NCI-H146 (cell line): ENCODE measurements at regions not wholly inside any gene's neighbourhood (a gene's known extent, or its start where the extent isn't known, plus 50 kb on each side); places are given as distances from the start of the nearest gene placed in this dataset.

Experiments used
- DNase-seq: peaks from one replicate; lab custom pipeline; 2025; lab: John Stamatoyannopoulos, UW

DNA sequence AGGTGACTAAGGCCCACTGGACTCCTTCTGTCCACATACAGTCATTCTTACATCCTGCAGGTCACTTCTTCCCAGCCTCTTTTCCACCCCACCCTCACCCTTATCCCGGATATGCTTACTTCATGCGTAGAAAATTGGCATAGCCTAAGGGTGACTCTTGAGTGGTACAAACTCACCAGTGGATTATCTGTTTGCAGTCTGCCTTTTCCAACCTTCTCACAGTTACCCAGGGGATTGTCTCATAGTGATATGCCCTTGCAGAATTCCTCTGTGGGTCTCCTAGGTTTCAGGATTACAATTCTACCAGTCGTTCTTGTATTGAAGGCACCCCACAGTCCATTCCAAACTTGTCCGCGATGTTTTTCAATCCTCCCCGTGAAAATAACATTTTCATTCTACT is 752.9 kb upstream of the HS6ST1 start:
- DNase-seq: no peak

DNA sequence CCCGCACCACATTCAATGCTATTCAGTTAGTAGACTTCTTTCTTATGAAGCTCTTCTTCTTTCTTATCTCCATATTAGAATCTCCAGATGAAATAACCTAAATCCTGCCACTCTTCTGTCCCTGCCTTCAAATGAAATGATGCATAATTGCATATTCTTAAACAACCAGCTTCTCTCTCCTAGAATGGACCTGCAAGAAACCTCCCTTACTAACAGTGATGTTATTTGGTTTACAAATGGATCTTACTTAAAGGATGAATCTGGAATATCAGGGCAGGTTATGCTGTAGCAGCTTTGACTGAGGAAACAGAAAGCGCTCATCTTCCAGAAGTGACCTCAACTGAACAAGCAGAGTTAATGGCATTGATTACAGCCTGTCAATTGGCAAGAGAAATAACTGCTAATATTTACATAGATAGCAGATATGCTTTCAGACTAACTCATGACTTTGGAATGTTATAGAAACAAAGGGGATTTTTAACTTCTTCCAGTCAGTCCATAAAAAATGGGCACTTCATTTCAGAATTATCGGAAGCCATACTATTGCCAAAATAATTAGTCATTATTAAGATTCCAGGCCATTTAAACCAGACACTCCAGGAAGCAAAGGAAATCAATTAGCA is 755.7 kb upstream of the HS6ST1 start:
- DNase-seq: no peak

DNA sequence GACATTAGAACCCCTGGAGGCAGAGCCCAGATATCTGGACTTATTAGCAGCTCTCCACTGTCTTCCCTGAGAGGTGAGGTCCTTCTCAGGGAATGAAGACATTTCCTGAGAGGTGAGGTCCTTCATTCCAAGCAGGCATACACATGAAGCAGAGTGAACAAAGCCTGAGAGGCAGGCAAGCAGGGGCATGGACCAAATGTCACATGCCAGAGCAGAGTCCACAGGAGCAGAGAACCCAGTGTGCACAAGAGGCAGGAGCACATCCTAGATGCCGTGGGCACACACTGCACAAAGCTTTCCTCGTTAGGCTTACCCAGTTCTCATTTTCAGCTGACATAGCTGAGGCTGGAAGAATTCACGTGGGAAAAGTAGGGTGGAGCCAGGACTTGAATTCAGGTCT is 759.9 kb upstream of the HS6ST1 start:
- no peak for DNase-seq

DNA sequence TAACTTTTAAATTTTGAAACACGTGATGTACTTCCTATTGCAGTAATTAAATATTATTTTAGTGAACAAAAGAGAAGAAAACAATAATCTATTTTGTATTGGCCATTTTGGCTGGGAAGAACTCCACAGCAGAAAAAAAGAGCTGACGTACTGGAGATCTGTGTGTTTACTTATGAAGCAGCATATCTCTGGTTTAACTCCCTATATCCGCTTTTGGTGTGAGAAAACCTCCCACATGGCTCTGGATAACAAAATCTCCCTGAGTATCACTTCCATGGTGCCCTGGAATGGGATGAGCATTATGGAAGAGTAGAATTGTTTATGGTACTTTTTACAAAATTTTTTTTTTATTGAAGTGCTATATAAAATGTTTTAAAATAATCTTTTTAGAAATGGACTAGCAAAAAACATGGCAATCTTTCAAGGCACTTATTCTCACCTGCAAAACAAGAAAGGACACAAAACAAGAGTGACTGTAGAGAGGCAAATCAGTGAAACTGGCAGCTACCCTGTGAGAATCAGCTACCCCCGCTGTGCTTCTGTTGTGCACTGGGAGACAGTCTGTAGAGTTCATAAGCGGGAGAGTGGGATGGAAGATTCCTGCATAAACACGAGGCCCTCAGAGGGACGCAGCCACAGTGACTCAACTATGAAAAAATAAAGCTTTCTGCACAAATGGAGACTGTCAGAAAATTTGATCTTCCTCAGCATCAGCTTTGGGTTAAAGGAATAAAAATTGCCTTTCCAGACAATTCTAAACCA is 762.2 kb upstream of the HS6ST1 start:
- no peak for DNase-seq

DNA sequence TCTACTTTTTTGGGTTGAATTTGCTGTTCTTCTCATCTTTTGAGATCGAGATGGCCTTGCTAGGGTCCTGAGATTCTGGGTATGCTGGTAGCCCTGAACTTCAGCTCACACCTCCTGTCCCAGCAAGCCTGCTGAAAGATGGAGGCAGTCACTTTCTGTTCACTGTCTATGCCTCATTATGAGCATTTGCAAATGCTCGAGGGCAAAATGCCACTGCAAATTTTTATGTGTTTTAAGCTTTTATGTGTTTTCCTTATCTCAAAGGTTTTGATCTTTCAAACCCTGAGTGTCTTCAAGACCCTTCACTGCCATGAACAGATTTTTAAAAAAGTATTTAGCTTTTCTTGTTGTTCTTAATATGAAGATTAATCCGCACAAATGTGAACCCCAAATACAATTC is 766.7 kb upstream of the HS6ST1 start:
- DNase-seq: no peak

DNA sequence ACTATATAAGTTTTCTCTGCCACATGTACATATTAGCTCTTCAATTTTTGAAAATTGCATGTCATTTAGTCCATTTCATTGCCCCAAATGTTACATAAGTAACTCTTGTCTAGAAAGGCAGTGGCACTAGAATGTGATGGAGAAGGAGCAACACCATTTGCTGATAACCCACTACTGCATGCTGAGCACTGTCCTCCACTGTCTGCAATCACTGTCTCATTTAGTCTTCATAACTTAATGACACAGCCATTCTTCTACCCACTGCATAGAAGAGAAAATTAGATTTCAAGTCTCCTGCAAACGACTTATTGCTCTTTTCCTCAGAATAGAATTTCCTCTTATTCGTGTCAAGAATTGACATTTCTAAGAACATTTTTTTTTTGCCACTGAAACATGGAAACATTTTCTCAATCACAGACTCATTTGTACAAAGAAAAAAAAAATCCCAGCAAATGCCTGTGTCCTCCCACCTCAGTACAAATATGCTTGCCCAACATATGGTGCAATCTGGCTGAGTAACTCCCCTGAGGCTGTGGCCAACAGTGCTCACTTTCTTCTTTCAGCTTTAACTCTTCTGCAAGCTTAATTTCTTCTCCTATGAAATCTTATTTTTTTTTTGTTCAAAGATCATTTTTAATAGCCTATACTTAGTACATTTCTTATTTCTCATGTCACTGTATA is 768.6 kb upstream of the HS6ST1 start:
- no peak for DNase-seq

DNA sequence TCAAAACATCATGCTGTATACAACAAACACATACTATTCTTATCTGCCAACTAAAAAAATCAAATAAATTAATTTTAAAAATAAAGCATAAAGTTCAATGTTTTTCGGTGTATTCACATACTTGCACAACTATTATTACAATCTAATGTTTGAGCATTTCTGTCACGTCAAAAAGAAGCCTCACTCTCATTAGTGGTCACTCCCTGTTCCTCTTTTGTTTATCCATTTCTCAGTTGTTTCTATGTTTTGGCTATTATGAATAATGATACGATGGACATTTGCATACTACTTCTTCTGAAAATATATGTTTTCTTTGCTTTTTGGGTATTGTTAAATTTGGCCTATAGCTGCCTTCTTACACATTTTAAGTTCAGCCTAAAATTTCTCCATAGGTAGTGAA is 773.0 kb upstream of the HS6ST1 start:
- DNase-seq: no peak

DNA sequence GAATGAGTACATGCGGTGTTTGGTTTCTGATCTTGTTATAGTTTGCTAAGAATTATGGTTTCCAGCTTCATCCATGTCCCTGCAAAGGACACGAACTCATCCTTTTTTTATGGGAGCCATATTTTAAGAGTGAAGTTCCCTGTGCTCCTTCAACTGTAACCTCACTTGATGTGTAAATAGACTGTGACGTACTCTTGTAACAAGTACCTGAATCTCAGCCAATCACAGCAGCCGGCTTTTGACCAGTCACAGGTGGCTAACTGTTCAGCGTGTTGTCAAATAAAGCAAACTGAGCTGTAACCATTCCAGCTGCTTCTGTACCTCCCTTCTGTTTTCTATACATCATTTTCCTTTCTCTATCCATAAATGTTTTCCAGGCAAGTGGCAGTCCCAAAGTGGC is 774.3 kb upstream of the HS6ST1 start:
- no peak for DNase-seq

DNA sequence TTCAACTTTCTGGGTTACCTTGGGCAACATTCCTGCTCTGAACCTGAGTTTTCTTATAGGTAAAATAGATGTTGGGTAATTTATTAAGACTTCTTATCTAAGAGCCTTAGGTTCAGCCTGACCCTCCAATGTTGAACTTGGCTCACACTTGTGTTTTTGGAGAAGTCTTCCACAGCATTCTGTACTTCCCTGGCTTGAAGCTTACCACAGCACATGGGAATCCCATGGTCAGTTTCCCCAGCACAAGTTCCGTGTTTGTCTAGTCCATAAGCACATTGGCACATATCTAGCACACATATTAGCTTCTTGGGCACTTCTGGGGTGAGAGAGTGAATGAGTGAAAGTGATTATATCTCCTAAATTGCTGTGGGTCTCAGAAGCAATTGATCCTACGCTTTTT is 782.5 kb upstream of the HS6ST1 start:
- no peak for DNase-seq

DNA sequence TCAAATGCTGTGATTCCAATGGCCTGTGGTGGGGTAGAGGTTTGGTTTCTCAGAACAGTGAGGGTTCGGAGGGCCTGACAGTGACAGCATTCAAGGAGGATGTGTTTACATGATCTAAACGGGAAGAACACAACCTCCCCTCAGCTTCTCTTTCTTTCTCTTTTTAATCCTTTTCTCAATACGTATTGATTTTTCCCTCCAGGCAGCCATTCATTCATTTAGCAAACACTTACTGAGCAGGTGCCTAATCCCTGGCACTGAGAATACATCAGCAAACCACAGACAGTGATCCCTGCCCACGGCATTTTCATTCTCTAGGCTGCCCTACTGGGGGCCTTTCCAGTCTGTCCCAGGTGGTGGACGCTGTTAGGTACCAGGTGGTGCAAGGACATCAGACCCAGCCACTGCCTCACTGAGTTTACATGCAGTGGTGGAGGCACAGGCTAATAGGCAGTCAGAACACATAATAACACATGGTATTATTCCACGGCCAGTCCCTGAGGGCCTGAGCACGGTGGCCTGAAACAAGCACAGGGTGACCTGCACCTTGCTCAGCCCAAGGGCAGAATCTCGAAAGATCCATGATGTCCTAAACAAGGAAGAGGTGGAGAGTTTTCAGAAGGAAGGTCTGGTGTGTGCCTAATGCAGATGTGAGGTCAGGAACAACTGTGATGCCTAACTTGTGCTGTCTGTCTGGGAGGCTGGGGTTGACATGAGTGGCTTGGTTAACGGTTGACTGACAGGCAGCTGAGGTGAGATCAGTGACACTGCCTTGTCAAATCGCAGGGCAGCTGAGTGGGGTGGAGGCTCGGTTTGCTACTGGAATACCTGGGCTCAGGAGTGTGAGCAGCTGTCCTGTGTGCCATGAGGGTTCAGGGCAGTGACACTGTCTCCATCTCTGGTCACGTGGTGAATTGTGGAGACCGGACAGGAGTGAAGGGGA is 785.5 kb upstream of the HS6ST1 start:
- DNase-seq: peak; percentile 58

DNA sequence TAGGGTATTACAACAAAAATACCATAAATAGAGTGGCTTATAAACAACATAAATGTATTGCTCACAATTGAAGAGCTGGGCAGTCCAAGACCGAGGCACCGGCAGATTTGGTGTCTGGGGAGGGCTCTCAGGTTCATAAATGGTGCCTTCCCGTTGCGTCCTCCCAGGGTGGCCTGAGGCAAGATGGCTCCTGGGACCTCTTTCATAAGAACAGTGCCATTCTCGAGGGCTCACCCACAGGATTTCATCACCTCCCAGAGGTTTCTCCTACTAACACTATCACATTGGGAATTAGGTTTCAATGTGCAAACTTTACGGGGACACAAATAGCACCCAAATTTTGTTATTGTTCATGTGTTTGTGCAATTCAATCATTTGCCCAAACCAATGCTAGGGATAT is 793.5 kb upstream of the HS6ST1 start:
- no peak for DNase-seq

DNA sequence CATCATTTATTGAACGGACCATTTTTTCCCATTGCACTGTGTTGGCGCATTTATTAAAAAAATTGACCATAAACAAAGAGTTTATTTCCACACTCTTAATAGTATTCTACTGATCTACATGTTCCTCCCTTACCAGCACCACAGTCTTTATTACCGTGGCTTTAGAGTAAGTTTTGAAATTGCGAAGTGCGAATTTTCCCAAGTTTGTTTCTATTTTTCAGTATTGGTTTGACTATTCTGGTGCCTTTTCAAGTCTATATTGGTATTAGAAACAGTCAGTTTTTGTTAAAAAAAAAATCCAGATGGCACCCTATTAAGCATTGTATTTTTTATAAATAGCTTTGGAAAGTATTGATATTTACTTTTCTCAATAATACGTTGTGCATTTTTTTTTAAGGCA is 795.1 kb upstream of the HS6ST1 start:
- no peak for DNase-seq

DNA sequence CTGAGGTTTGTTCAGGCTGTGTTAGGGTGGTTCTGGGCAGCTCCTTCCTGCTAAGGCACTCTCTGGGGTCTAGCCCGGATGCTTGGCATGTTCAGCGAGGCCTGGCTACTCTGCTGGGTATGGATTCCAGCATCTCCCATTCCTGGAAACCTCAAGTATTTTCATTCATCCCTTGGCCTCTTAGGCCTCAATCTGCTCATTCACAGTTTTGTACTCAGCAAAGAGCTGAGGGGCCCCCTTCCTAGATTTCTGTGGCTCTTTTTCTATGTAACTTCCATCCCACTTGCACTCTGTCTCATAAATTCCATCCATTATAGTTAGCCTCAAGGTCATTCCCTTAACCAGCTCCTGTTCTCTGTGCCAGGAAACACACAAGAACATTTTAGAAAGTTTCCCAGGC is 798.8 kb upstream of the HS6ST1 start:
- no peak for DNase-seq

DNA sequence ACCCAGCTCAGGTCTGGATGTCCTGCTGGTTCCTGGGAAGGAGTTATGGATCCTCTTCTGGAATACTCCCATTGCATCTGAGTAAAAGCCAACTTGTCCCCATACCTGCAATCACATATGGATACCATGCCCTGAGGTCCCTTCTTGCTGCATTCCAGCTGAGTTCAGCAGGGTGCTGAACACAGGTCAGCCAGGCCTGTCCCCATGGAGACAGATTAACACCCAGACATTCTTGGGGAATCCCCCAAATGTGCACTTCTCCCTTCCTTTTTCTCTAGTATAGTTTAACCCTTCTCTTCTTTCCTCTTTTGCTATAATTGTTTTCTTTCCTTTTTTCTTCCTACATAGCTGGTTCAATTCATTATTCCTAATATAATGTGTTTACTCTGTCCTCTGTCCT is 799.6 kb upstream of the HS6ST1 start:
- no peak for DNase-seq

DNA sequence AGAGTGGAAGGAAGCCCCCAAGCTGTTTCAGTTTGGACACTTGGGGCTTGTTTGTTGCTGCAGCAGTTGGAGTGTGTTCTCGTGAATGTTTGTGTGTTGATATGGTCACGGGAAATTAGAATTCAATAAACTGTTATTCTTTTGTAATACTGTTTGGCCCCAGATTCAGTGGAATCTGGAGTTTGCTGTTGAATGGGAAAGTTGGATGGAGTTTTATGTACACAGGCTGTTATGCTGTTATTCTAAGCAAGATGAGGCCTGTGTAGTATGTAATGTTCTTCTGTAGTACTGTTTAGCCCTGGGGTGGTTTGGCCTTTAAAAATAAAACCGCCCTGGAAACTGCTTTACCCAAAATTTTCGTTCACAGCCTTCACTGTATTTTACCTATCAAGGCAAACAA is 810.4 kb upstream of the HS6ST1 start:
- no peak for DNase-seq

DNA sequence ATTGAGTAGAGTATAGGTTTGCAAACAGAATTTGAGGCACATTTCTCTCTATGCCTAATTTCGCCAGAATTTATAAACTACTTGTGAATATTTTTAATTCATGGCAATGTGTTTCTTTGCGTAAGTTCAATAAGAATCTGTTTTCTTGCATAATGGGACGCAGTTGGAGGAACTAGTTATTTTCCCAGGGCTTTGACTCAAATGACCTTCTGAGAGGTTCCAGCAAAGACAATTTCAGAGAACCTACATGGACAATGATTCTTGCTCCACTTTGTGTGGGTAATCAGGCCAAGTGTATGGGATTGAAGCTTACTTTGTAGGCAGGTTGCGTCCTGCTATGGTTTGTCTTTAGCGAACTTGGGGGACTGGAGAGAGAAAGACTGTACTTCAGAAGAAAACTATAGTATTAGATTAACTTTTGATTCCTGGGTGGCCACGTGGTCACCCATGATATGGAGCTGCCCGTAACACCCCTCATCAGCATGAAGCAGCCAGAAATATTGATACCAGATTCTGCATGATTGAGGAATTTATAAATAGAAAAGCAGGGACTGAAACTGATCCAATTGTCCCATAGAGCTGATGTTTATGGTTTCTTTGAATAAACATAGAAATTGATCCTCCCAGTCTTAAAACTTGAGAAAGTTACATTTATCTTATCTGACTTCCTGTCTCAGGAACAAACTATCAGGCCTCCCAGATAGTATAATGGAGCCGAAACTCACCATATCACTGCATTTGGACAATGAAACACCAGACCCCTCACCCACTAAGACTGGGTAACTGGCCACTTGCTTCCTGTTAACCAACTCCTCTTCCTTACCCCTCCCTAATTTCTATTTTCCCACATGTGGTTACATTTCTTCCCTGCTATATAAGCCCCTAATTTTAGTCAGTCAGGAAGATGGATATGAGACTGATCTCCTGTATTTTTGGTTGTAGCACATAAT is 815.3 kb upstream of the HS6ST1 start:
- no peak for DNase-seq

DNA sequence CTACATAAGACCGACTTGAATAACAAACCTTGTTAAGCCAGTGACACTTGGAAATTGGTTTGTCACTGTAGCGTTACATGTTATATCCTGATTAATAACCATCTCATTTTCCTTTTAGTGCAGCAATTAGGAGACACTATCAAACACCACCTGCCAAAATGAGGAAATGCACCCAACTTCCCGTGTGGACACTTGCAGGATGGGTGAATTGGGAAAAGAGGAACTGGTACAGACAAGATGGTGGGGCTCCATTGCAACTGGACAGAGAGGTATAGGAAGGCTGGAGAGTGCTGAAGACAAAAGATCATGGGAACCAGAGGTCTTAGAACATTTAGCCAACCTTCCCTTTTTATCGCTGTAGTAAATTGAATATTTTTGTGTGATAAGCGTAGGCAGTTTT is 816.3 kb upstream of the HS6ST1 start:
- DNase-seq: no peak

DNA sequence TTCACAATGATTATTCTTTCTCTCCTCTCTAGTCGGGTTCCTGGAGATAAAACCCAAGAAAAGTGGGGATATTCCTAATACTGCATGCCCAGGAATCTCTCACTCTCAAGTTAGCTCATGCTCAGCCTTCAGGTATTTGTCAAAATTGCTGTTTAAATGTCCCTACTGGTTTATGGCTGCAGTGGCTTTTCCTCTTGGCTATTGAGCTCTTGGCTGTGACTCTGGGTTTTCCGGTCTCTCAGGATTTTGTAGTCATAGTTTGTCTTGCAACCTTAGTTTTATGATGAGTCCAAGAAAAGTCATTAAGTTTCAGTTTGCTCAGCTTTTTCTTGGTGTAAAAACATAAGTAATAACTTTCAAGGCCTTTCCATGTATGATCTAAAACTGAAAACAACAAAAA is 820.7 kb upstream of the HS6ST1 start:
- no peak for DNase-seq

DNA sequence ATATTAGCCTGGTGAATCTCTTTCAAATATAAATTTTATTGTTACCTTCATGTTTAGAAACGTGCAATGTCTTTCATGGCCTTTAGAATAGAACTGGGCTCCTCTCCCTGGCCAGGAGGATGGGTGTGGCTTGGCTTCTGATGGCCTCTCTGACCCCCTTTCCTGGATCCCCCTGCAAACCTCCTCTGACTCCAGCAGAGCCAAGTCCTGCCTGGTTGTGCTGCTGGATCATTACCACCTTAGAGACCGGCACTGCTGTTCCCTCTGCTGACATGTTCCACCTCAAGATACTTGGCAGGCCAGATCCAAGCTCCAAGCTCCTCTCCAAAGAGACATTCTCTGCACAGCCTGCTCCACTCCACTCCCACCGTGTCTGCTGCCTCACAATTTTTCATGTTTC is 823.8 kb upstream of the HS6ST1 start:
- DNase-seq: no peak

DNA sequence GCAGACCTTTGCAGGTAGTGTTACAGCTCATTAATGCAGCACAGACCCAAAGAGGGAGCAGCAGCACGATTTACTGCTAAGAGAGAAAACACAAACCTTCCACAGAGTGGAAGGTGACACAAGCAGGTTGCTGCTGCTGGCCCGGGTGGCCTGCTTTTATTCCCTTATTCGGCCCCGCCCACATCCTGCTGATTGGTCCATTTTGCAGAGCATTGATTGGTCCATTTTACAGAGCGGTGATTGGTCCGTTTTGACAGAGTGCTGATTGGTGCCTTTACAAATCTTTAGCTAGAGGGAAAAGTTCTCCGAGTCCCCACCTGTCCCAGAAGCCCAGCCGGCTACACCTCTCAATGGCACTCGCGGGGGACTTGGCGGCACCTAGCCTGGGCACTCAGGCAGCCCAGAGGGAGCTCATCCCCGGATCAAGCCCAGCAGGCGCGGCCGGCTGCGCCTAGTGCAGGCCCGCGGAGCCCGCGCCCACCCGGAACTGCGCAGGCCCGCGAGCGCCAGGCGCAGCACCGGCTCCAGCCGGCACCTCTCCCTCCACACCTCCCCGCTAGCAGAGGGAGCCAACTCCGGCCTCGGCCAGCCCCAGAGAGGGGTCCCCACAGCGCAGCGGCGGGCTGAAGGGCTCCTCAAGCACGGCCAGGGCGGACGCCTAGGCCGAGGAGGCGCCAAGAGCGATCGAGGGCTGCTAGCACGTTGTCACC is 825.6 kb upstream of the HS6ST1 start:
- DNase-seq: no peak

DNA sequence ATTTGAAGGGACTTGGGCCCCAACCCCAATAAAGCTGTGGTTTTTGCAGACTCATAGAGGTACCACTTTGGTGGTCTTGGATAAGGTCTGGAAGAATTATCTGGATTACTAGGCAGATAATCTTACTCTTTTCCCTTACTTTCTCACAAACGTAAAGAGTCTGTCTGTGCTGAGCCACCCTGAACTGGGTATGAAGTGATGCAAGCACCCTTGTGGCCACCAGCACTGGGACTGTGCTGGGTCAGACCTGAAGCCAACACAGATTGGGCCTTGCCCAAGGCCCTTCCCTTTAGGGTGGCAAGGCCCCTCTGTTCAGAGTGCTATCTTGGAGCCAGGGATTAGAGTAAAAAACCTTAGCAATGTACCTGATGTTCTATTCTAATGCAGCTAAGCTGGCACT is 827.0 kb upstream of the RAB6C start:
- no peak for DNase-seq
